Stimulated activated CD4-positive, alpha-beta T cell treated with anti-CD3 and anti-CD28 coated beads, Interleukin-4, amount 100 ng/mL, for 24 hours (primary cell): ENCODE measurements at regions not wholly inside any gene's neighbourhood (a gene's known extent, or its start where the extent isn't known, plus 50 kb on each side); places are given as distances from the start of the nearest gene placed in this dataset.
A peak's percentile ranks its signal among the peaks of the same experiment; 100 is the strongest.

Experiments
- DNase-seq: peaks from one replicate; pipeline ENCODE4 v3.0.0-alpha.2; 2020

DNA sequence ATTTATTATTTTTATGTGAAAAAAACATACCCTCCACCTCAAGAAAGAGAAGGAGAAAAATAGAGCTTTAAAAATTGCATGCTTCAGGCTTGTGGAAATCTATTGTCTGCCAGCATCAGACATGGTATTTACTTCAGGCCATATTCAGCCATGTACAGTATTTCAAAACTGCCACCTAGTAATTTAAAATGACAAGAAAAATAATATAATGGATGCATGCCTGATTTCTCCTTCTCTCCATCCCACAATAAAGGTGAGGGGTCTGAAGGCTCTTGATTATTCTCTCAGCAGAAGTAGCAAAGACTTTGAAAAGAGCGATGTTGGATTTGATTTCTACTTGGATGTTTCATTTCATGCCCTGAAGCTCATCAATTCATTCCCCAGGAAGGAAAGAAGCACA is 250.7 kb downstream of the TBC1D4 start:
- DNase-seq: no peak

GRCh38 chr13:75226733-75227435 is 255.1 kb downstream of the TBC1D4 start:
- DNase-seq: no peak

GRCh38 chr13:75226092-75226491 is 255.9 kb downstream of the TBC1D4 start:
- no peak for DNase-seq

DNA sequence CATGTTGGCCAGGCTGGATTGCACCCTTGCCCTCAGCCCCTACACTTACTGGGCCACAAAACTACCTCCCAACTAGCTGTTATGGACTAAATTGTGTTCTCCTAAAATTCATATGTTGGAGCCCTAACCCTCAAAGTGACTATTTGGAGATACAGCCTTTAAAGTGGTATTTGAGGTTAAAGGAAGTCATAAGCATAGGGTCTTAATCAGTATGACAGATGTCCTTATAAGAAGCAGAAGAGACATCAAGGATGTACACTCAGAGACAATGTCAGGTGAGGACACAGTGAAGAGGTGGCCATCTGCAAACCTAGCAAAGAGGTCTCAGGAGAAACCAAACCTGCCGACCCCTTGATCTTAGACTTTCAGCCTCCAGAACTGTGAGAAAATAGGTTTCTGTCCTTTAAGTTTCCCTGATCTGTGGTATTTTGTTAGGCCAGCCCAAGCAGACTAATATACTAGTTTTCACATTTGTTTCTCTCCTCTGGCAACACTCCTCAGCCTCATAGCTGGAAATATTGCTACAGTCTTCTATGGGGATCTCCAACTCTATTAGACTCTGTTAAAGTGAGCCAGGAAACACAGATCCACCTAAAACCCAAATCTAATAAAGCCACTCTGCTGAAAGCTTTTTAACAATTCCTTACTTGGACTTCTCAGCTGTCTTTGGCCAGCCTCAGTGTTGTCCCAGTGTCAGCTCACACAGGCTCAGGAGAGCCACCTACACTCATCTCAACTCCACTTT is 256.5 kb downstream of the TBC1D4 start:
- DNase-seq: no peak

DNA sequence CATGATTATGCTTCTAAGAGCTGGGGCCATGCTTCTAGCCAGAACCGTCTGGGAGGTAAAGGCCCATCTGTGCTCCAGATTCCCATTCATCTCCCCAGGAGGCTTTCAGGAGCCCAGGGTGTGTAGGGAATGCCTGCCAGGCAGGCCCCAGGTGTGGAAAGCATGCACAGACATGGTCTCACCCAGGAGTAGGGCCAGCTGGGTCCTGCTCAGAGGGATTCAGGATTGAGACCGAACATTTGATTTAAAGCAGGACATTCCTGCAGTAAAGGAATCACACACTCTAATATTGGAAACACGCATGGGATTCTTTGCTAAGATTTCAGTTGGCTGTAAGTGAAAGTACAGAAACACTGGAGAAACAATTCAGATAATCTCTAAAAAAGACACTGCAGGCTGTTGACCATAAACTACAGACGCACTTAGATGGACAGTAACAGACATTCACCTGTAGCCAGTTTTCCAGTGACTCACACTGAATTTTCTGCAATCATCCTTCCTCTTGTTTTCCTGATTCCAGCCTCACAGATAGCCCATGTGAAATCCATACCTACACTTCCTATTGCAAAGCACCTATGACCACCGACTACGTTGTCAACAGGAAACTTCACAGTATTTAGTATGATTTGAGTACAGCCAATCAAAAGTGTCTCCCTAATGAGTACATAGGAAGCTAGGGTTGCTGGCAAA is 257.8 kb downstream of the TBC1D4 start:
- DNase-seq: no peak

DNA sequence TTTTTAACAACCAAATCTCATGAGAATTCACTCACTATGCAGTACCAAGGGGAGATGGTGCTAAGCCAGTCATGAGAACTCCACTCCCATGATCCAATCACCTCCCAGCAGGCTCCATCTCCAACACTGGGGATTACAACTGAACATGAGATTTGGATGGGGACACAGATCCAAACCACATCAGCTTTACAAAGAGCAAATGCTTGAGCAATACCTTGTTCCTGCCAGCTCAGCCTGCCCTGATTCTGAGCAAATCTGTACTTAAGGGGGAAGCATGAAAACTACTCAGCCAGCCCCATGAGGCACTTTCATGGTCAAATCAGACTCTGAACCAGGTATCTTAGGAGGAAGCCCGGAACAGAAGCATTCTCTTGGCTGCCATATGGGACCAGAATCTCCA is 259.9 kb downstream of the TBC1D4 start:
- no peak for DNase-seq

DNA sequence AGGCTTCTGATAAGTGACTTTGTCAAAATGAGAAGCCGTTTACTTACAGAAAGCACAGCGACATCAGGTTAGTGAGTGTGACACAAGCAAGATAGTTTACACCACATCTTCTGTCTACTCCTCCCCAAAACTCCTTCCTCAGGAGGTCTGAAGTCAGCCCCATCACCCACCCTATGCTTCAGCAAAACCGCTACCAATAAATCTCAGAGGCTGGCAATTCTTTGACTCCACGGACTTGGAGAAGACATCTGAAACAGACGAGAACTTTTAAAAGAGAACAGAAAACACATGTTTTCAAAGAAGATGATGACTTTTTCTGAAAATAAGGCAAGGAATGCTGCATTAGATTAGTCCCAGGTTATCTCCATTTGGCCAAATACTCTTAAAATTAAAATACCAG is 261.1 kb downstream of the TBC1D4 start:
- no peak for DNase-seq

DNA sequence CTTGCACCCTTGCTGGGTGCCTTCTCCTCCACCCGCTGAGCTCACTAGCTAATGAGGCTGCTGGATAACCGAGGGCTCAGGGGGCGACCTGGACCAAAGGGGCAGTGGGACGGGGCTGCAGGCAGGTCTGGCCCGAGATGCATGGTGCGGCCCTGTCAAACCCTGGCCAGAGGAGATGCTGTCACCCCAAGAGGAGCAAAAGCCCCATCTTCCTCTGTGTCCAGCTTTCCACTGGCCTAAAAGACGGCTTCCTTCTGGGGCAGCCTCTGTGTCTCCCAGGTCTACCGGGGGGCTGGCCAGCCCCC is 261.8 kb downstream of the TBC1D4 start:
- DNase-seq: no peak

GRCh38 chr13:75219479-75220237 is 262.3 kb downstream of the TBC1D4 start:
- peak; percentile 88 for DNase-seq

- DNase-seq: no peak
These were observed 264.0 kb downstream of the TBC1D4 start for GRCh38 chr13:75217949-75218348.

- DNase-seq: no peak
These were observed 265.9 kb downstream of the TBC1D4 start for GRCh38 chr13:75216038-75216437.

DNA sequence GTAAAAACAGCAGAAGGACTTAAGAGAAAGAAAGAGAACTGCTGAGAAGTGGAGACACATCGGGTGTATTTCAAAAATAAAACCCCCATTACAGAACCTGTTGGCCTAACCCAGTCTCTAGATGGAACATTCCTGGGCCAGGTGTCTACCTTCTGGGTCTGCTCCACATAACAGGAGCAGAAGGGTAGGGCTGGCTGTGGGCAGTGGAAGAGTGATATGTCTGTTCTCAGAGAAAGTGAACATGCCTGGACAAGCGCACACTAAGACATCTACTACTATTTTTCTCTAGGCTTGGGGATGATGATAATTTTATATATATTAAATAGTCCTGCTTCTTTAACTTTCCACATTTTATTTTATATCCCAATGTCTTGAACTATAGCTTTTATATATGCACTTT is 267.1 kb downstream of the TBC1D4 start:
- DNase-seq: no peak

DNA sequence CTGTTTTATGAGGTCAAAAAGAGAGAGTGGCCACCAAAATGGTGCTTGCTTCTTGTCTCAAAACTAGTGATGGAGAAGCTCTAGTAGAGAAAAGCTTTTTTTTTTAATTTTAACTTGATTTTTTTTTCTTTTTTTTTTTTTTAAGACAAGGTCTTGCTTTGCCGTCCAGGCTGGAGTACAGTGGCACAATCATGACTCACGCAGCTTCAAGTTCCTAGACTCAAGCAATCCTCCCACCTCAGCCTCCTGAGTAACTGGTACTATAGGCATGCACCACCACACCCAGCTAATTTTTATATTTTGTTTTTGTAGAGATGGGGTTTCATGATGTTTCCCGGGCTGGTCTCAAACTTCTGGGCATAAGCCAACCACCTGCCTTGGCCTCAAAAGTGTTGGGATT is 279.0 kb downstream of the TBC1D4 start:
- DNase-seq: no peak

GRCh38 chr13:75197803-75198202 is 284.2 kb downstream of the TBC1D4 start:
- no peak for DNase-seq

- DNase-seq: no peak
These were observed 285.7 kb downstream of the TBC1D4 start for GRCh38 chr13:75196147-75196837.

GRCh38 chr13:75195495-75196146 is 286.3 kb downstream of the TBC1D4 start:
- DNase-seq: no peak

GRCh38 chr13:75194717-75195462 is 287.1 kb downstream of the TBC1D4 start:
- no peak for DNase-seq

GRCh38 chr13:75186379-75186778 is 295.6 kb downstream of the TBC1D4 start:
- DNase-seq: no peak

GRCh38 chr13:75181906-75182305 is 300.1 kb downstream of the TBC1D4 start:
- no peak for DNase-seq

- no peak for DNase-seq
These were observed 301.0 kb downstream of the TBC1D4 start for GRCh38 chr13:75180805-75181455.

- DNase-seq: no peak
These were observed 303.5 kb downstream of the TBC1D4 start for GRCh38 chr13:75178436-75178835.
